GM12878 (cell line): ENCODE measurements at regions not wholly inside any gene's neighbourhood (a gene's known extent, or its start where the extent isn't known, plus 50 kb on each side); places are given as distances from the start of the nearest gene placed in this dataset.

Experiments
- ATAC-seq: fragments of 200-7000 bp; cut with Tn5 transposase; 3 replicates; pipeline ENCODE4 v1.9.1; 2020; ENCODE audit warnings: mild to moderate bottlenecking, moderate library complexity
- BruUV-seq: library from RNA; stranded (reverse); fragments of 400-500 nt; replicated peaks from 2 replicates; lab custom pipeline; 2021; lab: Mats Ljungman, UMichigan
- CTCF ChIA-PET: fragments of 300-600 bp; sonication (Branson Sonifier 250); formaldehyde crosslinking; extraction: SDS; loops from one replicate; lab custom pipeline; 2021; ENCODE audit warnings: inconsistent platforms; lab: Yijun Ruan, JAX
- POLR2A ChIA-PET: fragments of 350-600 bp; formaldehyde crosslinking; extraction: SDS; loops from one replicate; lab custom pipeline; 2021; ENCODE audit warnings: inconsistent platforms; lab: Charles Lee
- RAD21 ChIA-PET: fragments of 300-600 bp; sonication (Branson Sonifier 250); formaldehyde crosslinking; loops from one replicate; lab custom pipeline; 2023; ENCODE audit warnings: antibody characterized with exemption; ENCODE audit not compliant: unreplicated experiment; lab: Charles Lee
- SMC1A ChIA-PET: fragments of 300-600 bp; sonication (Branson Sonifier 250); formaldehyde crosslinking; loops from one replicate; lab custom pipeline; 2023; ENCODE audit not compliant: unreplicated experiment, uncharacterized antibody; lab: Charles Lee
- DNase-seq: peaks from one replicate; pipeline ENCODE4 v3.0.0-alpha.2; 2011; ENCODE audit warnings: low read depth, low spot score
- FAIRE-seq: peaks from 3 replicates; lab custom pipeline; 2011; peaks lifted over from hg19 to GRCh38; lab: Jason Lieb, UNC
- H2AFZ ChIP-seq: 2 replicates; pipeline ENCODE4 v1.6.0; 2011; ENCODE audit warnings: low read depth, low read length, control low read depth; ENCODE audit not compliant: control insufficient read depth
- H3K27ac ChIP-seq: 2 replicates; pipeline ENCODE4 v1.5.1; 2011; ENCODE audit warnings: control low read depth; ENCODE audit not compliant: control insufficient read depth, insufficient read depth
- H3K27me3 ChIP-seq, 2 experiments: replicated peaks in 1 of 2; 2 replicates each; pipeline versions ENCODE4 v1.6.0 to v1.6.1; 2011; ENCODE audit warnings: low read length in 1 of 2; ENCODE audit not compliant: control insufficient read depth in 2 of 2, insufficient read depth in 2 of 2
- H3K36me3 ChIP-seq, 2 experiments: 2 replicates each; pipeline ENCODE4 v1.5.1; 2011; ENCODE audit warnings: low read length in 1 of 2; ENCODE audit not compliant: control insufficient read depth in 2 of 2, insufficient read depth in 2 of 2
- H3K4me1 ChIP-seq: 2 replicates; pipeline ENCODE4 v1.6.1; 2011; ENCODE audit warnings: mild to moderate bottlenecking, low read length, moderate library complexity, mixed read lengths; ENCODE audit not compliant: control insufficient read depth, insufficient read depth
- H3K4me2 ChIP-seq: 2 replicates; pipeline ENCODE4 v1.6.0; 2011; ENCODE audit warnings: control low read depth; ENCODE audit not compliant: control insufficient read depth, insufficient read depth
- H3K4me3 ChIP-seq: fragments of 200-600 bp; sonication (generic); 2 replicates; pipeline ENCODE4 v1.5.1; 2016
- H3K79me2 ChIP-seq: 2 replicates; pipeline ENCODE4 v1.6.0; 2011; ENCODE audit warnings: low read length; ENCODE audit not compliant: control insufficient read depth, insufficient read depth
- H3K9ac ChIP-seq: 2 replicates; pipeline ENCODE4 v1.8.0; 2011; ENCODE audit warnings: low read length, control low read depth, mixed read lengths; ENCODE audit not compliant: control insufficient read depth, insufficient read depth
- H3K9me3 ChIP-seq: replicated peaks from 3 replicates; pipeline ENCODE4 v1.5.1; 2011; ENCODE audit warnings: mild to moderate bottlenecking, low read length; ENCODE audit not compliant: control insufficient read depth, insufficient read depth
- H4K20me1 ChIP-seq: 2 replicates; pipeline ENCODE4 v1.6.0; 2011; ENCODE audit not compliant: control insufficient read depth, insufficient read depth
- BCL11A ChIP-seq: IDR thresholded peaks from 2 replicates; pipeline ENCODE4 v1.6.1; 2011; ENCODE audit warnings: low read depth, low read length
- CREB1 ChIP-seq: IDR thresholded peaks from 2 replicates; pipeline ENCODE4 v1.6.1; 2012; ENCODE audit warnings: low read depth, mild to moderate bottlenecking, inconsistent platforms
- EED ChIP-seq: sonication (generic); IDR thresholded peaks from 2 replicates; pipeline ENCODE4 v1.6.1; 2016; ENCODE audit warnings: antibody characterized with exemption, low read depth
- ESRRA ChIP-seq: IDR thresholded peaks from 2 replicates; pipeline ENCODE4 v1.6.1; 2012; ENCODE audit warnings: mild to moderate bottlenecking, low read length, improper control_type of control experiment
- HSF1 ChIP-seq: fragments of 150-350 bp; IDR thresholded peaks from 2 replicates; pipeline ENCODE4 v1.6.1; 2014; ENCODE audit warnings: mild to moderate bottlenecking, low read depth, low read length
- IRF3 ChIP-seq: fragments of 450-650 bp; IDR thresholded peaks from 2 replicates; pipeline ENCODE4 v1.6.1; 2014; ENCODE audit warnings: mild to moderate bottlenecking
- KAT2A ChIP-seq: conservative IDR thresholded peaks from 2 replicates; pipeline ENCODE4 v1.6.1; 2011; ENCODE audit warnings: low read depth, low read length; ENCODE audit not compliant: control insufficient read depth
- MLLT1 ChIP-seq: fragments of 450-650 bp; IDR thresholded peaks from 2 replicates; pipeline ENCODE4 v1.6.1; 2016; ENCODE audit warnings: mild to moderate bottlenecking
- MYB ChIP-seq: fragments of 150-350 bp; IDR thresholded peaks from 2 replicates; pipeline ENCODE4 v1.6.1; 2014; ENCODE audit warnings: mild to moderate bottlenecking, low read depth, low read length, borderline replicate concordance
- RAD51 ChIP-seq: fragments of 450-650 bp; IDR thresholded peaks from 2 replicates; pipeline ENCODE4 v1.6.1; 2016; ENCODE audit warnings: moderate library complexity, mild to moderate bottlenecking, inconsistent platforms
- SMC3 ChIP-seq: IDR thresholded peaks from 2 replicates; pipeline ENCODE4 v1.6.1; 2011; ENCODE audit warnings: low read length, improper control_type of control experiment, borderline replicate concordance
- SPI1 ChIP-seq: IDR thresholded peaks from 2 replicates; pipeline ENCODE4 v1.6.1; 2011; ENCODE audit warnings: low read depth, mild to moderate bottlenecking, low read length, moderate library complexity, borderline replicate concordance; ENCODE audit not compliant: insufficient read depth
- STAT1 ChIP-seq: fragments of 450-650 bp; conservative IDR thresholded peaks from 2 replicates; pipeline ENCODE4 v1.6.1; 2014; ENCODE audit warnings: antibody characterized with exemption, mild to moderate bottlenecking
- SUZ12 ChIP-seq: fragments of 200-600 bp; sonication (generic); IDR thresholded peaks from one replicate; pipeline ENCODE4 v1.6.1; 2018; ENCODE audit warnings: antibody characterized with exemption, mild to moderate bottlenecking; ENCODE audit not compliant: unreplicated experiment
- TBL1XR1 ChIP-seq: IDR thresholded peaks from 2 replicates; pipeline ENCODE4 v1.6.1; 2012; ENCODE audit warnings: low read depth, low read length, improper control_type of control experiment
- TCF12 ChIP-seq: IDR thresholded peaks from 2 replicates; pipeline ENCODE4 v1.6.1; 2011; ENCODE audit warnings: low read depth, mild to moderate bottlenecking, low read length
- ZNF24 ChIP-seq: fragments of 450-650 bp; IDR thresholded peaks from 2 replicates; pipeline ENCODE4 v1.6.1; 2017; ENCODE audit warnings: antibody characterized with exemption, mild to moderate bottlenecking
- ZNF622 ChIP-seq: fragments of 450-650 bp; IDR thresholded peaks from 2 replicates; pipeline ENCODE4 v1.6.1; 2017; ENCODE audit warnings: mild to moderate bottlenecking, inconsistent platforms
- whole genome bisulfite sequencing: methylation state at CpG from one replicate; pipeline ENCODE4 v1.1.6; 2016; ENCODE audit warnings: low lambda C conversion rate; ENCODE audit not compliant: insufficient replicate concordance, insufficient coverage; ENCODE audit errors: missing lambda C conversion rate; 5-methylcytosine and 5-hydroxymethylcytosine counted together
- in situ Hi-C: fragments of 300-500 bp; cut with MboI; formaldehyde crosslinking; loops from 9 replicates; pipeline ENCODE4 v1.14.3; 2018; ENCODE audit warnings: mixed read lengths
- intact Hi-C: fragments of 100-400 bp; cut with micrococcal nuclease; formaldehyde crosslinking; loops from one replicate; pipeline ENCODE4 v1.14.2; 2022; ENCODE audit not compliant: unreplicated experiment

- in situ Hi-C loops (no loop called here), intact Hi-C loops (no loop called here)
- RAD21 ChIA-PET: no interaction called here
- no peaks in the 10 kb centered on the region for H3K36me3 ChIP-seq
- no peaks in the 10 kb centered on the region for H3K79me2 ChIP-seq
- H2AFZ ChIP-seq: no peak overlapping the region
- 2% methylated on average over 4 of the region's 4 CpGs for WGBS
- DNase-seq (no peak), FAIRE-seq (no peak), ATAC-seq (no peak)
- H3K9me3 ChIP-seq: no peaks in the 10 kb centered on the region
- H3K4me2 ChIP-seq: no peak overlapping the region
- no peak overlapping the region for H3K4me3 ChIP-seq
- no peak overlapping the region for H3K9ac ChIP-seq
- TF ChIP-seq SUZ12 (no peak), IRF3 (no peak), CREB1 (no peak), RAD51 (no peak), EED (no peak), ZNF24 (no peak), BCL11A (no peak), MLLT1 (no peak), TBL1XR1 (no peak), SPI1 (no peak), SMC3 (no peak), HSF1 (no peak), ZNF622 (no peak), STAT1 (no peak), ESRRA (no peak), MYB (no peak), TCF12 (no peak), KAT2A (no peak)
- no peaks in the 10 kb centered on the region for H4K20me1 ChIP-seq
- H3K27ac ChIP-seq: no peak overlapping the region
- H3K27me3 ChIP-seq: no peaks in the 10 kb centered on the region
- H3K4me1 ChIP-seq: no peaks in the 10 kb centered on the region
- POLR2A ChIA-PET: no interaction called here
- CTCF ChIA-PET: no interaction called here
- SMC1A ChIA-PET: no interaction called here
- BruUV-seq: no TSS peak
Measured at GRCh38 chr4:124565371-124565770, 147.2 kb downstream of the ANKRD50 start.
